Right atrium auricular region (tissue), 2 donors: ENCODE measurements at regions not wholly inside any gene's neighbourhood (a gene's known extent, or its start where the extent isn't known, plus 50 kb on each side); places are given as distances from the start of the nearest gene placed in this dataset.

Source experiments
- DNase-seq: peaks from one replicate; pipeline ENCODE4 v3.0.0-alpha.2; 2019; ENCODE audit warnings: low spot score
- H3K27ac ChIP-seq, 2 donors: fragments of 200-600 bp; sonication (generic); 1 replicate in 1 of 2; 2 replicates in 1 of 2; pipeline ENCODE4 v1.5.1; 2016 to 2019
- H3K27me3 ChIP-seq, 2 donors: fragments of 200-600 bp; sonication (generic); one replicate each; pipeline versions ENCODE4 v1.5.1 to v1.6.0; 2017 to 2019
- H3K36me3 ChIP-seq: fragments of 200-600 bp; sonication (generic); one replicate; pipeline ENCODE4 v1.5.1; 2016
- H3K4me1 ChIP-seq, 2 donors: fragments of 200-600 bp; sonication (generic); one replicate each; pipeline versions ENCODE4 v1.5.1 to v1.6.0; 2017 to 2019
- H3K4me3 ChIP-seq, 2 donors: fragments of 200-600 bp; sonication (generic); 1 replicate in 1 of 2; 2 replicates in 1 of 2; pipeline ENCODE4 v1.5.1; 2017 to 2019; ENCODE audit warnings: mild to moderate bottlenecking in 1 of 2, moderate library complexity in 1 of 2
- H3K9me3 ChIP-seq, 2 donors: fragments of 200-600 bp; sonication (generic); one replicate each; pipeline ENCODE4 v1.5.1; 2019
- TF ChIP-seq, protein P1 (sequence below), 2 donors: fragments of 200-600 bp; sonication (generic); IDR thresholded peaks; one replicate each; pipeline ENCODE4 v1.5.1; 2019; ENCODE audit warnings: antibody characterized with exemption in 2 of 2

DNA sequence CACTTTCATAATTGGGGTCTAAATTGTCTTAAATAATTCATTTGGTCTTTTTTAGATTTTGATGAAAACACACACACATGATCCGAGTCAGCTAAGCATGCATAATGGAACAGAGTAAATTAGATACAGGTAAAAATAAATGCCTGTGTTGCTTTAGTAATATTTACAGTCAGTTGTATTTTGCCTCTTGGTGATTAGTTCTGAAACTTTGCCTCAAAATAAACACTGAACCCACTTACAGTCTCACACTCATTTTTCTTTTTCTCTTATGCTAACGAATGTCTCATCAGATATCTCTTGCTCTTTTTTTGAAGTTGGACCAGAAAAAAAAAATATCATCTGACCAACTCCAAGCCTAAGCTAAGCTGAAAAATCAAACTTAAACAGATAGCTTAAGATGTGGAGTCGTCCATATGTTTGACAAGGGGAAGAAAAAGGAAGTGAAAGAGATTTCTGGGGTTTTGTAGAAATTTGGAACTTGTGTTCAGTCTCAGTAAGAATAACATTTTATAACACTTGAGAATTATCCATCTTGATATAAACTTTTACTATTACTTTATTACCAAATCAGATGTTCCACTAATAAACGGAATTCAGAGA, 592.5 kb downstream of the RPL10L start:
- no peak overlapping the region for H3K4me3 ChIP-seq
- no peaks in the 10 kb centered on the region for H3K36me3 ChIP-seq
- H3K9me3 ChIP-seq: no peaks in the 10 kb centered on the region
- no peaks in the 10 kb centered on the region for H3K4me1 ChIP-seq
- H3K27me3 ChIP-seq: no peaks in the 10 kb centered on the region
- DNase-seq: no peak
- TF ChIP-seq, protein P1, sequence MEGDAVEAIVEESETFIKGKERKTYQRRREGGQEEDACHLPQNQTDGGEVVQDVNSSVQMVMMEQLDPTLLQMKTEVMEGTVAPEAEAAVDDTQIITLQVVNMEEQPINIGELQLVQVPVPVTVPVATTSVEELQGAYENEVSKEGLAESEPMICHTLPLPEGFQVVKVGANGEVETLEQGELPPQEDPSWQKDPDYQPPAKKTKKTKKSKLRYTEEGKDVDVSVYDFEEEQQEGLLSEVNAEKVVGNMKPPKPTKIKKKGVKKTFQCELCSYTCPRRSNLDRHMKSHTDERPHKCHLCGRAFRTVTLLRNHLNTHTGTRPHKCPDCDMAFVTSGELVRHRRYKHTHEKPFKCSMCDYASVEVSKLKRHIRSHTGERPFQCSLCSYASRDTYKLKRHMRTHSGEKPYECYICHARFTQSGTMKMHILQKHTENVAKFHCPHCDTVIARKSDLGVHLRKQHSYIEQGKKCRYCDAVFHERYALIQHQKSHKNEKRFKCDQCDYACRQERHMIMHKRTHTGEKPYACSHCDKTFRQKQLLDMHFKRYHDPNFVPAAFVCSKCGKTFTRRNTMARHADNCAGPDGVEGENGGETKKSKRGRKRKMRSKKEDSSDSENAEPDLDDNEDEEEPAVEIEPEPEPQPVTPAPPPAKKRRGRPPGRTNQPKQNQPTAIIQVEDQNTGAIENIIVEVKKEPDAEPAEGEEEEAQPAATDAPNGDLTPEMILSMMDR (IDR thresholded peaks at IDR 0.05): no peak
- no peak overlapping the region for H3K27ac ChIP-seq

DNA sequence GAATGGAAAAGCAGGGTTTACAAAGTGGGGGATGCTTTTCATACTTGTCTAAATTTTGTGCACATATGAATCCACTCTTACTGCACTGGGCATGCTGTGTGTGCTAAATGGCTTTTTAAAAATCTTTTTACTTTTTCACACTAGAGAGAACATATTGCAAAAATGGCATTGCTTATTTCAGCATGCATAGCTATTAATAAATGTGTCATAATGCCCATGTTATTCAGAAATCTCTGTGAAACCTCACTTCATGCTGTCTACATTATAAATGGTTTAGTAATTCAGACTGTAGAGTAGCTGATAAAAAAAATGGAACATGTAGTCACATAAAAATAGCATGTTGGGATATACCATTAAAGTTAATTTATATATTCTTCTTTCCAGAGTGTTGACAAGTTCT, 593.8 kb downstream of the RPL10L start:
- no peak overlapping the region for H3K27ac ChIP-seq
- no peak for DNase-seq

DNA sequence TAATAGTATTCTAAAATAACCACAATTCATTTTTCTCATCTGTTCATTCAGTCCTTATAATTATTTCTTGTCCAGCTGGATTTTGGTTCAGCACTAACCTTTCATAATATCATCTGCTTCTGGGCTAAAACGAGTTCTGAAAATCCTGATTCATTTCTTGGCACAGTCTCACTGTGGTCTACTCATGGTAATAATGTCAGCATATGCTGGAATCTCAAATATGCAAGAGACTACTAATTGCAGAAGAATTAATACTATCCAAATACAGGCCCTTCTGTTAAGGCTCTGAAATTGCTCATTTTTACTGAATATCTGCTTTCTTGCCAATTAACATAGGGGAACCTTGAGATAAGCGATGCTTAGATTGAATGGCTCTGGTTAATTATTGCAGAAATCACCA, 597.1 kb downstream of the RPL10L start:
- no peaks in the 10 kb centered on the region for H3K36me3 ChIP-seq
- no peak overlapping the region for H3K27ac ChIP-seq

More for the DNA sequence above, 593.8 kb downstream of the RPL10L start:
- no peaks in the 10 kb centered on the region for H3K9me3 ChIP-seq
- no peaks in the 10 kb centered on the region for H3K4me1 ChIP-seq
- H3K36me3 ChIP-seq: no peaks in the 10 kb centered on the region
- TF ChIP-seq, protein P1 (IDR thresholded peaks at IDR 0.05): no peak
- H3K27me3 ChIP-seq: no peaks in the 10 kb centered on the region
- H3K4me3 ChIP-seq: no peak overlapping the region

DNA sequence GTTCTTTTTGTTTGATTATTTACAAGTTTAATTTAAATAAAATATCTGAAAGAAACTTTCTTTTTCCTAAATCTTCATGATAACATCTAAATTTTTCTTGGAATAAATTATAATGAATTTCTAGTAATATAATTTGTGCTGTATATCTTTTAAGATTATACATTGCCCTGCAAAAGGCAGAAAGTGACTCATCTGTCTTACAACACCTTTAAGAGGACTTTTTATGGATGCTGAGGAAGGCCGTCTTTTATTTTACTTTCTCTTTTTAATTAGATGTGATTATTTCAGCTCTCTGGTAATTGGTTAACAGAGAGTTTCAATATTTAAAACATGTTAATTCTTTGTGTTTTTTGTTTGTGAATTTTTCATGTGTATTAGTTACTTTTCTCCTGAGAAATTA, 598.4 kb downstream of the RPL10L start:
- Histone ChIP-seq H3K4me3 (no peak overlapping the region), H3K27ac (no peak overlapping the region), H3K27me3 (no peaks in the 10 kb centered on the region), H3K36me3 (no peaks in the 10 kb centered on the region), H3K9me3 (no peaks in the 10 kb centered on the region), H3K4me1 (no peaks in the 10 kb centered on the region)
- TF ChIP-seq, protein P1 (IDR thresholded peaks at IDR 0.05): no peak
- DNase-seq: no peak

More for the DNA sequence above, 597.1 kb downstream of the RPL10L start:
- H3K4me3 ChIP-seq: no peak overlapping the region
- no peaks in the 10 kb centered on the region for H3K4me1 ChIP-seq
- no peaks in the 10 kb centered on the region for H3K27me3 ChIP-seq
- no peaks in the 10 kb centered on the region for H3K9me3 ChIP-seq
- TF ChIP-seq, protein P1 (IDR thresholded peaks at IDR 0.05): no peak
- no peak for DNase-seq

DNA sequence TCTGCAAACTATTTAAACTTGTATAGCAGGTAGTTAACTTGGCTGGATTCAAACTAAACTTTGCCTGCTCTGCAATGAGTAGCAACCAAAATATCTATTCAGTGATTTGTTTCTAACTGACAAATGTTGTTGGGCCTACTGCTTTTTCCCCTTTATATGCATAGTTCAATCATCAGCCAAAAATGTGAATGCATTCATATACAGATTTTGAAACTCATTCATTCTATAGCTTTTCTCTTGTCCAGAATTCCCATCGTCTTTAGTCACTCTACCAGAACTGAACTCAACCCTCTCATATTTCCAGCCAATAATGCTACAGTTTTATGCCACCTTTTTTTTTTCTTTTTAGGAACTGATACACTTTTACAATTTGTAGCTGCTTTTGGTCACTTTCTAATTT, 599.8 kb downstream of the RPL10L start:
- no peak for DNase-seq
- no peak overlapping the region for H3K27ac ChIP-seq
- no peaks in the 10 kb centered on the region for H3K9me3 ChIP-seq
- no peak overlapping the region for H3K4me3 ChIP-seq
- TF ChIP-seq, protein P1 (IDR thresholded peaks at IDR 0.05): no peak
- H3K27me3 ChIP-seq: no peaks in the 10 kb centered on the region
- no peaks in the 10 kb centered on the region for H3K36me3 ChIP-seq
- no peaks in the 10 kb centered on the region for H3K4me1 ChIP-seq

DNA sequence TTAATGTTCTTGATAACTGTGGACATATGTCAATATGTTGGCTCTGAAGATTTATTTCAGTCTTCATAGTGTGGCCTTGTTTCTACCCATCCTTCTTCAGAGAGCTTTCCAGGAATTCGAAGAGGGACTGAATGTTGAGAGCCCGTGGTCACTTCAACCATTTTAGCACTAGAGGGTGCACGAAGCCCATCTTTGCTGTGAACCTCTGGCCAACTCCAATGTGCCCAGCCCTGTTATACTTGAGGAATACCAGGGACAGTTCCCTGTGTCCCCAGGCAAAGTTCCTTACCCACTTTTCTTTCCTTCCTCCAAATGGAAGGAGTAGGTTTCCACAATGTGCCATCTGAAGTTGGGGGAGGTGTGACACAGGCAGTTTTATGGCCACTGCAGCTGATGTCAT, 603.5 kb downstream of the RPL10L start:
- no peaks in the 10 kb centered on the region for H3K36me3 ChIP-seq
- no peaks in the 10 kb centered on the region for H3K9me3 ChIP-seq
- H3K27ac ChIP-seq: no peak overlapping the region
- DNase-seq: no peak
- TF ChIP-seq, protein P1 (IDR thresholded peaks at IDR 0.05): no peak
- no peaks in the 10 kb centered on the region for H3K27me3 ChIP-seq
- no peaks in the 10 kb centered on the region for H3K4me1 ChIP-seq
- H3K4me3 ChIP-seq: no peak overlapping the region
